Transverse colon (tissue), 4 donors: ENCODE measurements at regions not wholly inside any gene's neighbourhood (a gene's known extent, or its start where the extent isn't known, plus 50 kb on each side); places are given as distances from the start of the nearest gene placed in this dataset.
"Not testable (repeated sequence)": the region's sequence is repeated elsewhere in the genome, so short reads cannot be mapped to it uniquely, and the experiment has no call there.

Experiments
- DNase-seq: peaks from one replicate; pipeline ENCODE4 v3.0.0-alpha.2; 2019
- H3K27ac ChIP-seq, 4 donors: fragments of 200-600 bp; sonication (generic); 2 replicates each; pipeline ENCODE4 v1.5.1; 2016 to 2018; ENCODE audit warnings: inconsistent platforms in 4 of 4
- H3K27me3 ChIP-seq: fragments of 200-600 bp; sonication (generic); 2 replicates; pipeline ENCODE4 v1.5.1; 2017; ENCODE audit warnings: inconsistent platforms
- H3K36me3 ChIP-seq, 4 donors: fragments of 200-600 bp; sonication (generic); 2 replicates each; pipeline ENCODE4 v1.5.1; 2017 to 2019; ENCODE audit warnings: inconsistent platforms in 4 of 4
- H3K4me1 ChIP-seq, 4 donors: fragments of 200-600 bp; sonication (generic); 2 replicates each; pipeline ENCODE4 v1.5.1; 2017 to 2020; ENCODE audit warnings: inconsistent platforms in 4 of 4
- H3K4me3 ChIP-seq, 4 donors: fragments of 200-600 bp; sonication (generic); 1 replicate in 1 of 4; 2 replicates in 3 of 4; pipeline versions ENCODE4 v1.5.1 to v1.6.1; 2017 to 2019; ENCODE audit warnings: inconsistent platforms in 4 of 4
- H3K9me3 ChIP-seq, 2 donors: fragments of 200-600 bp; sonication (generic); 2 replicates each; pipeline ENCODE4 v1.5.1; 2017 to 2019; ENCODE audit warnings: inconsistent platforms in 2 of 2
- CTCF ChIP-seq, 5 experiments: fragments of 200-600 bp in 3 of 5; fragments of 450-650 bp in 2 of 5; sonication (generic) in 3 of 5; IDR thresholded peaks; 1 replicate in 2 of 5; 2 replicates in 3 of 5; pipeline ENCODE4 v1.5.1; 2016 to 2017; ENCODE audit warnings: antibody characterized with exemption in 5 of 5, inconsistent platforms in 3 of 5, mild to moderate bottlenecking in 2 of 5, moderate library complexity in 1 of 5
- EP300 ChIP-seq: sonication (generic); formaldehyde crosslinking; IDR thresholded peaks from one replicate; pipeline ENCODE4 v1.6.1; 2017; ENCODE audit warnings: antibody characterized with exemption, low read depth
- POLR2A ChIP-seq: fragments of 450-650 bp; IDR thresholded peaks from one replicate; pipeline ENCODE4 v1.6.1; 2016; ENCODE audit warnings: antibody characterized with exemption, mild to moderate bottlenecking, moderate library complexity
- POLR2AphosphoS5 ChIP-seq, 3 donors: sonication (generic); formaldehyde crosslinking; IDR thresholded peaks; one replicate each; pipeline ENCODE4 v1.6.1; 2016; ENCODE audit warnings: antibody characterized with exemption in 3 of 3
- WGBS, 2 donors: methylation state at CpG; one replicate each; pipeline ENCODE4 v1.1.5; 2018; ENCODE audit warnings: low coverage in 1 of 2; 5-methylcytosine and 5-hydroxymethylcytosine counted together
- in situ Hi-C, 4 donors: fragments of 200-750 bp; cut with MboI; loops; one replicate each; pipeline versions ENCODE4 v1.15.0 to v1.15.1; 2017; ENCODE audit warnings: low sequenced_read_pairs in 3 of 4, low pct_ligation_motif_present in 1 of 4, low pct_unique_long_range_greater_than_20kb in 1 of 4
- intact Hi-C: fragments of 100-400 bp; cut with DNase I; formaldehyde crosslinking; loops from one replicate; pipeline ENCODE4 v1.15.1; 2023; ENCODE audit warnings: low total_unique reads

- WGBS, 2 donors, result 85 to 100% methylated on average over 2 to 5 of the region's 5 CpGs
- in situ Hi-C loops, result no loop called here
- TF ChIP-seq CTCF (IDR thresholded peaks at IDR 0.05) (no peak), EP300 (no peak), POLR2A (no peak), POLR2AphosphoS5 (IDR thresholded peaks at IDR 0.05) (no peak)
These were observed 109.3 kb downstream of the APIP start for GRCh38 chr11:34806875-34807274.

GRCh38 chr11:34805937-34806336 is 110.2 kb downstream of the APIP start:
- in situ Hi-C loops (no loop called here), intact Hi-C loops (no loop called here)
- Histone ChIP-seq H3K36me3 (no peaks in the 10 kb centered on the region), H3K27me3 (no peaks in the 10 kb centered on the region), H3K4me3 (no peak overlapping the region), H3K27ac (no peak overlapping the region), H3K4me1 (peaks cover 0 to 15% (median 4%) of the 10 kb centered on the region in 4 donors), H3K9me3 (no peaks in the 10 kb centered on the region)
- WGBS, 2 donors, result 83 to 92% methylated on average over 3 to 4 of the region's 4 CpGs
- DNase-seq, result no peak
- no peak for TF ChIP-seq POLR2A

More at GRCh38 chr11:34806875-34807274, 109.3 kb downstream of the APIP start:
- intact Hi-C loops, result no loop called here
- H3K4me3 ChIP-seq, result no peak overlapping the region
- no peaks in the 10 kb centered on the region for H3K27me3 ChIP-seq
- no peak for DNase-seq
- no peak overlapping the region for H3K27ac ChIP-seq
- no peaks in the 10 kb centered on the region for H3K36me3 ChIP-seq
- peaks cover 0 to 24% (median 7%) of the 10 kb centered on the region in 4 donors for H3K4me1 ChIP-seq
- no peaks in the 10 kb centered on the region for H3K9me3 ChIP-seq

- no peaks in the 10 kb centered on the region for H3K4me1 ChIP-seq
- H3K27me3 ChIP-seq, result no peaks in the 10 kb centered on the region
- no peak overlapping the region for H3K27ac ChIP-seq
- no peak for DNase-seq
- in situ Hi-C loops, result no loop called here
- WGBS, 2 donors, result 67 to 70% methylated on average over 1 of the region's 1 CpG
- no peaks in the 10 kb centered on the region for H3K9me3 ChIP-seq
- H3K36me3 ChIP-seq, result no peaks in the 10 kb centered on the region
- no peak overlapping the region for H3K4me3 ChIP-seq
- intact Hi-C loops, result no loop called here
- TF ChIP-seq EP300, result no peak
- no peak for TF ChIP-seq CTCF (IDR thresholded peaks at IDR 0.05)
- TF ChIP-seq POLR2AphosphoS5 (IDR thresholded peaks at IDR 0.05), result no peak
- TF ChIP-seq POLR2A, result no peak
These were observed 116.3 kb downstream of the APIP start for GRCh38 chr11:34799848-34800247.

GRCh38 chr11:34798985-34799384 is 117.2 kb downstream of the APIP start:
- TF ChIP-seq POLR2A (no peak), POLR2AphosphoS5 (IDR thresholded peaks at IDR 0.05) (no peak), EP300 (no peak), CTCF (IDR thresholded peaks at IDR 0.05) (no peak)
- H3K9me3 ChIP-seq, result no peaks in the 10 kb centered on the region
- no peaks in the 10 kb centered on the region for H3K4me1 ChIP-seq
- H3K27ac ChIP-seq, result no peak overlapping the region
- intact Hi-C loops (no loop called here), in situ Hi-C loops (no loop called here)
- no peak overlapping the region for H3K4me3 ChIP-seq
- DNase-seq, result no peak
- H3K36me3 ChIP-seq, result no peaks in the 10 kb centered on the region
- no peaks in the 10 kb centered on the region for H3K27me3 ChIP-seq

GRCh38 chr11:34797497-34797896 is 118.7 kb downstream of the APIP start:
- in situ Hi-C loops, H3K36me3 ChIP-seq, intact Hi-C loops: not testable (repeated sequence)

More at GRCh38 chr11:34797497-34797896, 118.7 kb downstream of the APIP start:
- not testable (repeated sequence) for DNase-seq, H3K9me3 ChIP-seq, H3K4me3 ChIP-seq, H3K27ac ChIP-seq, H3K27me3 ChIP-seq, H3K4me1 ChIP-seq
